Pancreas (tissue), 10 donors: ENCODE measurements at regions not wholly inside any gene's neighbourhood (a gene's known extent, or its start where the extent isn't known, plus 50 kb on each side); places are given as distances from the start of the nearest gene placed in this dataset.
A peak's percentile ranks its signal among the peaks of the same experiment; 100 is the strongest.

ENCODE experiments used
- ATAC-seq, 4 donors: fragments of 200-7000 bp; cut with Tn5 transposase; one replicate each; pipeline versions ENCODE4 v1.8.0 to v1.9.1; 2020; ENCODE audit warnings: mild to moderate bottlenecking in 4 of 4, moderate library complexity in 4 of 4
- DNase-seq, 6 donors: peaks; one replicate each; pipeline ENCODE4 v3.0.0-alpha.2; 2020
- FAIRE-seq: peaks from 2 replicates; lab custom pipeline; 2012; peaks lifted over from hg19 to GRCh38; lab: Jason Lieb, UNC
- H3K27ac ChIP-seq, 4 donors: fragments of 200-600 bp; sonication (generic); 1 replicate in 3 of 4; 2 replicates in 1 of 4; pipeline versions ENCODE4 v1.5.0 to v1.8.0; 2020
- H3K27me3 ChIP-seq, 4 donors: fragments of 200-600 bp; one replicate each; pipeline ENCODE4 v1.8.0; 2021
- H3K36me3 ChIP-seq, 3 donors: fragments of 200-600 bp; sonication (generic) in 1 of 3; one replicate each; pipeline versions ENCODE4 v1.5.0 to v1.8.0; 2020 to 2021
- H3K4me1 ChIP-seq, 3 donors: fragments of 200-600 bp; one replicate each; pipeline ENCODE4 v1.8.0; 2021
- H3K4me3 ChIP-seq, 4 donors: fragments of 200-600 bp; sonication (generic) in 2 of 4; one replicate each; pipeline versions ENCODE4 v1.5.0 to v1.8.0; 2020 to 2021
- H3K9me3 ChIP-seq, 4 donors: fragments of 200-600 bp; one replicate each; pipeline ENCODE4 v1.8.0; 2021
- WGBS, 2 donors: extraction: QIAGEN DNeasy Blood & Tissue Kit; methylation state at CpG; one replicate each; pipeline ENCODE4 v1.1.7; 2013; 5-methylcytosine and 5-hydroxymethylcytosine counted together
- intact Hi-C, 3 donors: fragments of 100-400 bp; cut with DNase I; formaldehyde crosslinking; loops; one replicate each; pipeline versions ENCODE4 v1.11.1 to v1.14.2; 2022
- TF ChIP-seq, protein P1 (sequence below), 4 donors: fragments of 200-600 bp; sonication (generic) in 3 of 4; IDR thresholded peaks; one replicate each; pipeline versions ENCODE4 v1.5.0 to v1.8.0; 2021; ENCODE audit warnings: antibody characterized with exemption in 4 of 4
- donor health status: healthy with polysubstance abuse.
- donor health status: DM: no; HTN: no; CAD: no; lungs with moderate emphysema.
- donor health status: DM: no; HTN: no; CAD: no.
- donor health status: control.
- donor health status: control.
- donor health status: Bipolar disorder and iron deficiency.
- donor health status: DM: yes; HTN: yes; CAD: no.
- donor health status: DM: no; HTN: no; CAD: no.
- donor health status: DM: no; HTN: no; CAD: no.
- donor health status: DM: yes; HTN: yes; CAD: no.

DNA sequence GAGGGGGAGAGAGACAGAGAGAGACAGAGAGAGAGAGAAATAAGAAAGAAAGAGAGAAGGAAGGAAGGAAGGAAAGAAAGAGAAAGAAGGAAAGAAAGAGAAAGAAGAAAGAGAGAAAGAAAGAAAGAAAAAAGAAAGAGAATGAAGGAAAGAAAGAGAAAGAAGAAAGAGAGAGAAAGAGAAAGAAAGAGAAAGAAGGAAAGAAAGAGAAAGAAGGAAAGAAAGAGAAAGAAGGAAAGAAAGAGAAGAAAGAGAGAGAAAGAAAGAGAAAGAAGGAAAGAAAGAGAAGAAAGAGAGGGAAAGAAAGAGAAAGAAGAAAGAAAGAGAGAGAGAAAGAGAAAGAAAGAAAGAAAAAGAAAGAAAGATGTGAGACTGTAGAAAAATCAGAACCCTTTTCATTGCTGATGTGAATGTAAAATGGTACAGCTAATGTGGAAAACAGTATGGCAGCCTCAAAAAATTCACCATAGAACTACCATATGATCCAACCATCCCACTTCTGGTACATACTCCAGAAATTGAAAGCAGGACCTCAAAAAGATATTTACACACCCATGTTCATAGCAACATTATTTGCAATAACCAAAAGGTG is 203.4 kb upstream of the POU3F3 start:
- intact Hi-C loops, result no loop called here
- TF ChIP-seq, protein P1, sequence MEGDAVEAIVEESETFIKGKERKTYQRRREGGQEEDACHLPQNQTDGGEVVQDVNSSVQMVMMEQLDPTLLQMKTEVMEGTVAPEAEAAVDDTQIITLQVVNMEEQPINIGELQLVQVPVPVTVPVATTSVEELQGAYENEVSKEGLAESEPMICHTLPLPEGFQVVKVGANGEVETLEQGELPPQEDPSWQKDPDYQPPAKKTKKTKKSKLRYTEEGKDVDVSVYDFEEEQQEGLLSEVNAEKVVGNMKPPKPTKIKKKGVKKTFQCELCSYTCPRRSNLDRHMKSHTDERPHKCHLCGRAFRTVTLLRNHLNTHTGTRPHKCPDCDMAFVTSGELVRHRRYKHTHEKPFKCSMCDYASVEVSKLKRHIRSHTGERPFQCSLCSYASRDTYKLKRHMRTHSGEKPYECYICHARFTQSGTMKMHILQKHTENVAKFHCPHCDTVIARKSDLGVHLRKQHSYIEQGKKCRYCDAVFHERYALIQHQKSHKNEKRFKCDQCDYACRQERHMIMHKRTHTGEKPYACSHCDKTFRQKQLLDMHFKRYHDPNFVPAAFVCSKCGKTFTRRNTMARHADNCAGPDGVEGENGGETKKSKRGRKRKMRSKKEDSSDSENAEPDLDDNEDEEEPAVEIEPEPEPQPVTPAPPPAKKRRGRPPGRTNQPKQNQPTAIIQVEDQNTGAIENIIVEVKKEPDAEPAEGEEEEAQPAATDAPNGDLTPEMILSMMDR (IDR thresholded peaks at IDR 0.05), result no peak
- Histone ChIP-seq H3K27me3 (peaks cover 0 to 9% (median 4%) of the 10 kb centered on the region in 4 donors), H3K9me3 (no peaks in the 10 kb centered on the region), H3K4me3 (no peak overlapping the region), H3K36me3 (no peaks in the 10 kb centered on the region), H3K4me1 (no peaks in the 10 kb centered on the region), H3K27ac (no peak overlapping the region)
- FAIRE-seq (no peak), ATAC-seq (no peak), DNase-seq (no peak)

DNA sequence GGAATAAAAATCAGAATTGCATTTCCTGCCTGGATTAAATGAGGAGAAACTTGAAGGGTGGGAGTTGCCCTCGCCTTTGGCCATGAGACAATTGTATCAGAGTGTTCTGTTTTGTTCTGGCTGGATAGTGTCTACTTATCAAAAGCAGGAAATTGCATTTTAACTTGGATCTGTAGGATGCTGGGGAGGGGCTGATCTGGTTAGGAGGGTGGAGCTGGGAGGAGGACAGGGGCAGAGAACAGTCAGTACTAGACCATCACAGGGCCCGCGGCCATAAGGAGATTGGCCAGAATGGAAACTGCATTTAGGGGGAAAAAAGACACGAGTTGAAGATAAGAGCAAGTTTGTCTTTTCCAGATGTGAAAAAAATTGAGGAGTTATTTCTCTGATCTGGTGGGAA is 199.1 kb upstream of the POU3F3 start:
- Histone ChIP-seq H3K27ac (no peak overlapping the region), H3K4me3 (no peak overlapping the region), H3K27me3 (peaks cover 0 to 22% (median 10%) of the 10 kb centered on the region in 4 donors), H3K9me3 (no peaks in the 10 kb centered on the region), H3K36me3 (no peaks in the 10 kb centered on the region), H3K4me1 (no peaks in the 10 kb centered on the region)
- ATAC-seq (no peak), FAIRE-seq (no peak), DNase-seq (no peak)
- TF ChIP-seq, protein P1 (IDR thresholded peaks at IDR 0.05), result no peak
- intact Hi-C loops, result no loop called here
- 54 to 56% methylated on average over 4 of the region's 4 CpGs for WGBS, 2 donors

DNA sequence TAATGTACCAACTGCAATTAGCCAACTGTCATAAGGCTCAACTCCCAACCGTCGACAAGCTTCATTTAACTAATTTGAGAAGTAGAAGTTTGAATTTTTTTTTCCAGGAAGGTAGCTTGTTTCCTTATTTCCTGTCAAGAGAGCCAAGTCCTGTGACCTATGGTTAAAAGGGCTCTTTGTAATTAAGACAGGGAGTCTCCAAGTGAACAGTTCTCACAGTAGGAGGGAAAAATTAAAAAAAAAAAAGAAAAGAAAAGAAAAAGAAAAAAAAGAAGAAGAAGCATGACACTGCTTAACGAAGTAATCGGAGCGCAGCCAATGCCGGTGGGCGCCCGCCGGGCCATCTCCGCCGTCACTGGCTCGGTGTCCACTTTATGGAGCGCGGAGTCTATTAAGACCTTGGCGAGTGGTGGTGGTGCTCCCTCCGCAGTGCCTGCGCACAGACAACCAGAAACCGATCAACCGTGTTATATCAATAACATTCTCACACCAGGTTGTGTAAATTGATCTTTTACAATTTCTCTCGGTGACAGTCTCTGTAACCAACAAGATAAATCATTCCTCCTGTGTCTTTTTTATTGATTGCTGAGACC is 197.2 kb upstream of the POU3F3 start:
- H3K27ac ChIP-seq, result no peak overlapping the region

DNA sequence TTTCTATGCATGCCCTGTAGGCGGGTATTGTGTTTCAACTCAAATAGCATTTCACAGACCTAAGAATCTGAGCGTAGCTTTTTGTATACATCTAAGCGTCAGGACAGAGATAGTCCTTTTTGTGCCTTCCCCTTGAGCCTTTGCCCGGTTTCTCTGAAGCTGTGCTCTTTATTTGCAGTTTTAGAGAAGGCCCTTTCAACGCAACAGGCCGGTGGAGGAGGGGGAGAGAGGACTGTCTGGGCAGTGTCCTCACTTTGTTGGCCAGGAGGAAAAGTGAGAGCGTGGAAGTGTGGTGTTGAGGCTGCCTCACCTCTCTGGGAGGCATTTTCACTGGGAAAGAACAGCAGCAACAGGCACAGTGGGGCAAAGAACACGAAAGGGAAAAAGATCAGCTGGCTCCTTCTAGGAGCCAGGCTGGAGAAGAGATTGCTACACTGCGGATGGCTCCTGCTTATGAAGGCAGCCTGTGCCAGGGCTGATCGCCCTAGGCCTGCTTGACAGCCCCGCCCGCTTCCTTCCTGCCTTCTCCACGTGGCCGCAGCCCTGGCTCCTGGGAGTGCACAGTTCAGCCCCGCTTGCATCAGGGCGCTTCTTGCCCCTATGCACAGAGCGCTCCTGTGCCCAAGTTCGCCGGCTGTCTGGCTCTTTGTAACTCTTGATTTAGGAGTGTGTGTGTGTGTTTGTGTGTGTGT is 195.6 kb upstream of the POU3F3 start:
- intact Hi-C loops, result no loop called here
- no peaks in the 10 kb centered on the region for H3K36me3 ChIP-seq
- FAIRE-seq, result no peak
- peaks cover 0 to 28% (median 12%) of the 10 kb centered on the region in 4 donors for H3K27me3 ChIP-seq
- no peak overlapping the region for H3K27ac ChIP-seq
- ATAC-seq, result peak in 3 of 4 donors; percentile 15 to 44 (median 43)
- TF ChIP-seq, protein P1 (IDR thresholded peaks at IDR 0.05), result no peak
- 60 to 76% methylated on average over 19 of the region's 19 CpGs for WGBS, 2 donors
- peak in 2 of 6 donors; percentile 16 to 52 for DNase-seq
- H3K4me1 ChIP-seq, result no peaks in the 10 kb centered on the region
- no peak overlapping the region for H3K4me3 ChIP-seq
- no peaks in the 10 kb centered on the region for H3K9me3 ChIP-seq

More for the DNA sequence above, 197.2 kb upstream of the POU3F3 start:
- no peak for ATAC-seq
- intact Hi-C loops, result no loop called here
- H3K9me3 ChIP-seq, result no peaks in the 10 kb centered on the region
- no peak for FAIRE-seq
- TF ChIP-seq, protein P1 (IDR thresholded peaks at IDR 0.05), result no peak
- no peak for DNase-seq
- no peaks in the 10 kb centered on the region for H3K36me3 ChIP-seq
- no peak overlapping the region for H3K4me3 ChIP-seq
- H3K4me1 ChIP-seq, result no peaks in the 10 kb centered on the region
- WGBS, 2 donors, result 54 to 57% methylated on average over 20 of the region's 20 CpGs
- H3K27me3 ChIP-seq, result peaks cover 0 to 28% (median 10%) of the 10 kb centered on the region in 4 donors
